Neural cell (in vitro differentiated cells): ENCODE measurements at regions not wholly inside any gene's neighbourhood (a gene's known extent, or its start where the extent isn't known, plus 50 kb on each side); places are given as distances from the start of the nearest gene placed in this dataset.

Source experiments
- EP300 ChIP-seq: fragments of 450-650 bp; conservative IDR thresholded peaks from 2 replicates; pipeline ENCODE4 v1.6.1; 2014; ENCODE audit warnings: antibody characterized with exemption, mild to moderate bottlenecking, moderate library complexity; ENCODE audit not compliant: poor library complexity, severe bottlenecking
- EZH2 ChIP-seq: fragments of 200-600, 300-800 bp; shearing (Covaris generic), sonication (generic); IDR thresholded peaks from 2 replicates; pipeline ENCODE4 v1.6.1; 2014; ENCODE audit warnings: antibody characterized with exemption, low read length, borderline replicate concordance, mild to moderate bottlenecking; ENCODE audit not compliant: insufficient read depth, poor library complexity, severe bottlenecking
- POLR2AphosphoS5 ChIP-seq: IDR thresholded peaks from 2 replicates; pipeline ENCODE4 v1.6.1; 2012
- TAF1 ChIP-seq: IDR thresholded peaks from 2 replicates; pipeline ENCODE4 v1.6.1; 2012; ENCODE audit warnings: low read depth
- TF ChIP-seq, protein P1 (sequence below): fragments of 450-650 bp; IDR thresholded peaks from 2 replicates; pipeline ENCODE4 v1.5.1; 2014; ENCODE audit warnings: antibody characterized with exemption, mild to moderate bottlenecking, moderate library complexity; ENCODE audit not compliant: poor library complexity, severe bottlenecking

DNA sequence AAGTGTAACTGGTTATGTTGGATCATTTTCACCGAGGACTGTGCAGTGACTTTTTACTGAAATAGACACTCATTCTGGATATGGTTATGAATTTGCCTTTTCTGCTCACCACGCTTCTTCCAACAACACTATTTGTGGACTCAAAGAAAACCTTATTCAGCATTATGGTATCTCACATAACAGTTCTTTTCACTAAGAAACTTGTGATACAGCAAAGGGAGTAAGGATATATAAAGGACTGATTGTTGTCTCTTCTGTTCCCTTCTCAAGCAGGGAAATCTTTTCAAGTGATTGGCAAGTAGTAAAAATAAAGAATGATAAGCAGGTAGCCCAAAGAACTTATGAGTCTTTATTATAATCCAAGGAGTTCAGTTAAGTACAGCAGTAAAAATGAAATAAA, 131.5 kb upstream of the SV2C start:
- TF ChIP-seq, protein P1, sequence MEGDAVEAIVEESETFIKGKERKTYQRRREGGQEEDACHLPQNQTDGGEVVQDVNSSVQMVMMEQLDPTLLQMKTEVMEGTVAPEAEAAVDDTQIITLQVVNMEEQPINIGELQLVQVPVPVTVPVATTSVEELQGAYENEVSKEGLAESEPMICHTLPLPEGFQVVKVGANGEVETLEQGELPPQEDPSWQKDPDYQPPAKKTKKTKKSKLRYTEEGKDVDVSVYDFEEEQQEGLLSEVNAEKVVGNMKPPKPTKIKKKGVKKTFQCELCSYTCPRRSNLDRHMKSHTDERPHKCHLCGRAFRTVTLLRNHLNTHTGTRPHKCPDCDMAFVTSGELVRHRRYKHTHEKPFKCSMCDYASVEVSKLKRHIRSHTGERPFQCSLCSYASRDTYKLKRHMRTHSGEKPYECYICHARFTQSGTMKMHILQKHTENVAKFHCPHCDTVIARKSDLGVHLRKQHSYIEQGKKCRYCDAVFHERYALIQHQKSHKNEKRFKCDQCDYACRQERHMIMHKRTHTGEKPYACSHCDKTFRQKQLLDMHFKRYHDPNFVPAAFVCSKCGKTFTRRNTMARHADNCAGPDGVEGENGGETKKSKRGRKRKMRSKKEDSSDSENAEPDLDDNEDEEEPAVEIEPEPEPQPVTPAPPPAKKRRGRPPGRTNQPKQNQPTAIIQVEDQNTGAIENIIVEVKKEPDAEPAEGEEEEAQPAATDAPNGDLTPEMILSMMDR = no peak
- TF ChIP-seq EZH2 (no peak), EP300 (no peak), POLR2AphosphoS5 (no peak), TAF1 (no peak)
